Activated CD8-positive, alpha-beta T cell treated with anti-CD3 and anti-CD28 coated beads for 36 hours (primary cell): ENCODE measurements at regions not wholly inside any gene's neighbourhood (a gene's known extent, or its start where the extent isn't known, plus 50 kb on each side); places are given as distances from the start of the nearest gene placed in this dataset.

Experiments used
- ATAC-seq: fragments of 200-7000 bp; cut with Tn5 transposase; one replicate; pipeline ENCODE4 v1.10.0; 2021; ENCODE audit warnings: mild to moderate bottlenecking, moderate library complexity
- CTCF ChIA-PET: fragments of 350-600 bp; sonication (Branson Sonifier 250); formaldehyde crosslinking; loops from one replicate; lab custom pipeline; 2021; ENCODE audit warnings: antibody characterized with exemption; lab: Charles Lee
- POLR2A ChIA-PET: fragments of 350-600 bp; sonication (Branson Sonifier 250); formaldehyde crosslinking; loops from one replicate; lab custom pipeline; 2021; ENCODE audit warnings: antibody characterized with exemption; lab: Charles Lee
- DNase-seq: peaks from one replicate; pipeline ENCODE4 v3.0.0-alpha.2; 2020
- H3K27ac Mint-ChIP-seq: one replicate; pipeline ENCODE4 v1.8.0; 2021; ENCODE audit warnings: mild to moderate bottlenecking, mixed read lengths
- H3K27me3 Mint-ChIP-seq: one replicate; pipeline ENCODE4 v1.8.0; 2021; ENCODE audit warnings: mixed read lengths
- H3K36me3 Mint-ChIP-seq: one replicate; pipeline ENCODE4 v1.8.0; 2021; ENCODE audit warnings: low read depth, mixed read lengths
- H3K4me1 Mint-ChIP-seq: one replicate; pipeline ENCODE4 v1.8.0; 2021; ENCODE audit warnings: low read depth, mixed read lengths
- H3K4me3 Mint-ChIP-seq: one replicate; pipeline ENCODE4 v1.8.0; 2021; ENCODE audit warnings: mild to moderate bottlenecking, moderate library complexity, mixed read lengths
- H3K9me3 Mint-ChIP-seq: one replicate; pipeline ENCODE4 v1.8.0; 2021; ENCODE audit warnings: mixed read lengths
- intact Hi-C: fragments of 100-400 bp; cut with micrococcal nuclease; formaldehyde crosslinking; loops from one replicate; pipeline ENCODE4 v1.10.0; 2022
- TF ChIP-seq, protein P1 (sequence below): fragments of 200-600 bp; IDR thresholded peaks from one replicate; pipeline ENCODE4 v1.8.0; 2022; ENCODE audit warnings: antibody characterized with exemption, mild to moderate bottlenecking

DNA sequence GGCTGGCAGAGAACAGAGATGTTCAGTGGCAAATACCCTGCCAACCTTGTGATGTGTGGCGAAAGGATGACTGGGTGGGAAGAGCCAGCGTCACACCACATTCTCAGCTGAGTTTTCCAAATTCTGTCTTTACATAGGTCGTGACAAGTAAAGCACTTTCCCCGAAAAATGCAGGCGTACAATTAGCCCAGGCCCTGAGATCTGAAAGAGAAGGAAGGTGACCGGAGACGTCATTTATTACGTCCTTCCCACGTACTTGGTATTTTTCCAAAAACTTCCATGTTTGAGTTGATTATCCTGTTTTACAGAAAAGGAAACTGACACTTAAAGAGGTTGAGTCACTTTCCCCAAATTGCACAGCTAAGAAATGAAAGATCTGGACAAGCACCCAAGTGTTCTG lies 413.3 kb downstream of the PRDM2 start:
- ChIA-PET POLR2A (no interaction called here), CTCF (interaction anchor here (0.7 kb wide), 1 partner anchor 11 kb away, joined by 3 read pairs; no protein-coding TSS in a partner anchor)

DNA sequence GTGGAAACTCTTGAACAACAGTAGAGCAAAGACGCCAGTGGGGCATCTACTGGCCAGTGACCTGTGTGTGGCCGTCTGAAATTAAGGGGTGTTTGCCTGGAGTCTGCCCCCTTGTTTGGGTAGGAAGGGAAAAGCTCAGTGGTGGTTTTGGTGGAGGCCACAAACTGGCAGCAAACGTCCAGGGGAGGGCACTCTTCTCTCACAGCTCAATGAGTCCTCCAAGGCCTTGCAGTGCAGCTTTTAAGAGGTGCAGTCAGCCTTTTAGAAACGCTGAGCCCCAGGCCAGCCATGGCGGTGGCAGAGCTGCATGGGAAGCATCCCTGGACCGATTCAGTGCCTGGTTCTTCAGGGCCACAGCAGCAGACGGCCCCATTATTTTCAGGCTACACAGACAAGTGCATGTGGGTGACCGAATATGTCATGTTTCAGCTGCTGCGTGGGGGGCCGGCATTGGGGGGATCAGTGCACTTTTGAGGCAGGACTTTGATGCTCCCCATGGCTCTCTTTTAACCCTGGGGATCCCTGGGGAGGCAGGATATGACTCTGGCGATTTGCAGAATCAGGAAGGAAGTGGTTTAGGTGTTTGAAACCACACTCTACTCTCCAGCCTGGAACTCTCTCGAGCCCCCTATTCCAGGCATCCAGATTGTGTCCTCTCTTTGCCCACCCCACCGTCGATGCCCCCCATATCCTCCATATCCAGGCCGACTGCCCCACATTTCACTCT lies 414.0 kb downstream of the PRDM2 start:
- DNase-seq (peak; percentile 21), ATAC-seq (no peak)
- peaks cover 10% of the 10 kb centered on the region for H3K27me3 Mint-ChIP-seq
- POLR2A ChIA-PET: no interaction called here
- TF ChIP-seq, protein P1, sequence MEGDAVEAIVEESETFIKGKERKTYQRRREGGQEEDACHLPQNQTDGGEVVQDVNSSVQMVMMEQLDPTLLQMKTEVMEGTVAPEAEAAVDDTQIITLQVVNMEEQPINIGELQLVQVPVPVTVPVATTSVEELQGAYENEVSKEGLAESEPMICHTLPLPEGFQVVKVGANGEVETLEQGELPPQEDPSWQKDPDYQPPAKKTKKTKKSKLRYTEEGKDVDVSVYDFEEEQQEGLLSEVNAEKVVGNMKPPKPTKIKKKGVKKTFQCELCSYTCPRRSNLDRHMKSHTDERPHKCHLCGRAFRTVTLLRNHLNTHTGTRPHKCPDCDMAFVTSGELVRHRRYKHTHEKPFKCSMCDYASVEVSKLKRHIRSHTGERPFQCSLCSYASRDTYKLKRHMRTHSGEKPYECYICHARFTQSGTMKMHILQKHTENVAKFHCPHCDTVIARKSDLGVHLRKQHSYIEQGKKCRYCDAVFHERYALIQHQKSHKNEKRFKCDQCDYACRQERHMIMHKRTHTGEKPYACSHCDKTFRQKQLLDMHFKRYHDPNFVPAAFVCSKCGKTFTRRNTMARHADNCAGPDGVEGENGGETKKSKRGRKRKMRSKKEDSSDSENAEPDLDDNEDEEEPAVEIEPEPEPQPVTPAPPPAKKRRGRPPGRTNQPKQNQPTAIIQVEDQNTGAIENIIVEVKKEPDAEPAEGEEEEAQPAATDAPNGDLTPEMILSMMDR: no peak
- no peak overlapping the region for H3K4me3 Mint-ChIP-seq
- intact Hi-C loops: no loop called here
- CTCF ChIA-PET: interaction anchor here (0.7 kb wide), 1 partner anchor 12 kb away, joined by 3 read pairs; no protein-coding TSS in a partner anchor
- no peaks in the 10 kb centered on the region for H3K36me3 Mint-ChIP-seq
- H3K9me3 Mint-ChIP-seq: no peaks in the 10 kb centered on the region
- H3K27ac Mint-ChIP-seq: no peak overlapping the region
- H3K4me1 Mint-ChIP-seq: peaks cover 7% of the 10 kb centered on the region

More for the DNA sequence above, 413.3 kb downstream of the PRDM2 start:
- Mint-ChIP-seq H3K27me3 (peaks cover 10% of the 10 kb centered on the region), H3K4me3 (no peak overlapping the region), H3K9me3 (no peaks in the 10 kb centered on the region), H3K36me3 (no peaks in the 10 kb centered on the region), H3K4me1 (peaks cover 7% of the 10 kb centered on the region), H3K27ac (no peak overlapping the region)
- no peak for DNase-seq
- intact Hi-C loops: no loop called here
- ATAC-seq: no peak
- TF ChIP-seq, protein P1: no peak

DNA sequence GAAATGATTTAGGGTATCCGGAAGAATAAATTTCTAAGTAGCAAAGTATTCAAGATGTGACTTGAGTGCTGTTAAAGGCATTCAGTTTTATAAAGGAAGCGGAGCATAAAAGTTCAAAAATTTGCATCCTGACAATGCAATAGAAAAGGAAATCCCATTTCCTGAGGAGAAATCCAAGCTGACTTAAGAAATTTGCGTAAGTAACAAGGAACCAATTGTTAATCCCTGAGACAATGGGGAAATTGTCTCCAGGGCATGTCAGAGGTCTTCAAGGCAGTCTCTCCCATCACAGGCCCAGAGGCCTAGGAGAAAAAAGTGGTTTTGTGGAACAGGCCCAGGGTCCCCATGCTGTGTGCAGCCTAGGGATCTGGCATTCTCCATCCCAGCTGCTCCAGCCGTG lies 416.0 kb downstream of the PRDM2 start:
- Mint-ChIP-seq H3K36me3 (no peaks in the 10 kb centered on the region), H3K27me3 (peaks cover 12% of the 10 kb centered on the region), H3K27ac (no peak overlapping the region), H3K4me1 (peaks cover 7% of the 10 kb centered on the region), H3K4me3 (no peak overlapping the region), H3K9me3 (peaks cover 6% of the 10 kb centered on the region)
- ChIA-PET CTCF (no interaction called here), POLR2A (no interaction called here)
- ATAC-seq (no peak), DNase-seq (no peak)
- TF ChIP-seq, protein P1: no peak
- intact Hi-C loops: no loop called here

DNA sequence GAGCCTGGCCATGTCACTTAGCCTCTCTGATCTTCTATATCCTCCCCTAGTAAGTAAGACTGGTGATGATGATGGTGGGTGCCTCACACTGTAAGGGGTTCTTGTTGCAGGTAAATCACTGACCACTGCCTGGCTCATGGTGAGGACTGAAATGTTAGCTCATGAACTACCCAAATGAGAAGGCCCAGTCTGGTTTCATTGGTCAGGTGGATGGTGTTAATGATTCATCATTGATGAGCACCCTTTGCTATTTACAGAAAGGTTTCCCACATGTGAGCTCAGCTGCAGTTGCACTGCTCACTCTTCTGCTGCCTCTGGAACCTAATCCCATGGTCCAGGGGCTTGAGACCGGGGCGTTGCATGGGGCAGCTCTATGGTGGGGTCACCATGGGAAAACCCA lies 417.7 kb downstream of the PRDM2 start:
- TF ChIP-seq, protein P1: no peak
- ChIA-PET POLR2A (no interaction called here), CTCF (no interaction called here)
- H3K9me3 Mint-ChIP-seq: peaks cover 6% of the 10 kb centered on the region
- DNase-seq: no peak
- no peaks in the 10 kb centered on the region for H3K36me3 Mint-ChIP-seq
- peaks cover 7% of the 10 kb centered on the region for H3K4me1 Mint-ChIP-seq
- H3K4me3 Mint-ChIP-seq: no peak overlapping the region
- ATAC-seq: no peak
- H3K27me3 Mint-ChIP-seq: peaks cover 14% of the 10 kb centered on the region
- intact Hi-C loops: no loop called here
- H3K27ac Mint-ChIP-seq: no peak overlapping the region

DNA sequence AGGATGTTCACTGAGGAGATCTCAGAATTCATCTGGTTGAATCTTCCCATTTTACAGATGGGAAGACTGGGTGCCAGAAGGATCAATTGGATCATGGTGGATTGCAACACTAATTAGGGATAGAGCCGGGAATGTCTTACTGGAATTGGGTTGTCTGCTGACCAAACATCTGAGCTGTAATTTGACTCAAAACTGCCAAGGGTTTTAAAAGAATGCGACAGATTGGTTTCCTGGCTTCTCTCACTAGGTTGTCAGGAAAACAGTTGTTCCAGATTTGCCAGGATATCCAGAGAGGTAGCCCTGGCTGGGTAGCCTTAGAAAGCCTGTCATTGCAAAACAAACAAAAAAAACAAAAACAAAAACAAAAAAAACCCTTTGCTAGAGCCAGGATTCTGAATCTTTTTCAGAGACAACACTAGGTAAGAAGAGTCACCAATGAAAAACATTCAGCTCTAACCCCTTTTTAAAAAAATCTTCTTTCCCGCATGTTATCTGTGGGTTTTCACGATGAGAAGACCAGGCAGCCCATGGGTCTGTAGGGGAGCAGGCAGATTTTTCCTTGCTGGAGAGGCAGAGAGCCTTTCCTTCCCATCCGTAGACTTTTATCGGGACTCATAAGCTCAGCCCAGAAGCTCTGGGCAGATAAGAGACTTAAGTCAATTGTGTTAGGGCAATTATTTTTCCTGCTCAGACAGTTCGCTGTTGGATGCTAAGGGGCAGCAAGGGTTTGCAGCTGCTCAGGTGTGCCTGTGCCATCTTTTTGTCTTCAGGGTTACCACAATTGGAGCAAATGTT lies 418.9 kb downstream of the PRDM2 start:
- TF ChIP-seq, protein P1: no peak
- no peak overlapping the region for H3K4me3 Mint-ChIP-seq
- peaks cover 5% of the 10 kb centered on the region for H3K4me1 Mint-ChIP-seq
- no peak for DNase-seq
- peaks cover 15% of the 10 kb centered on the region for H3K27me3 Mint-ChIP-seq
- ChIA-PET POLR2A (interaction anchor here (0.7 kb wide), 1 partner anchor 474 kb away, joined by 4 read pairs; no protein-coding TSS in a partner anchor), CTCF (no interaction called here)
- H3K27ac Mint-ChIP-seq: no peak overlapping the region
- no peaks in the 10 kb centered on the region for H3K36me3 Mint-ChIP-seq
- intact Hi-C loops: no loop called here
- no peak for ATAC-seq
- peaks cover 6% of the 10 kb centered on the region for H3K9me3 Mint-ChIP-seq
